HepG2 (cell line): ENCODE measurements at regions not wholly inside any gene's neighbourhood (a gene's known extent, or its start where the extent isn't known, plus 50 kb on each side); places are given as distances from the start of the nearest gene placed in this dataset.

Experiments
- ATAC-seq: fragments of 200-7000 bp; cut with Tn5 transposase; 3 replicates; pipeline ENCODE4 v1.9.1; 2020; ENCODE audit warnings: mild to moderate bottlenecking, moderate library complexity
- BruUV-seq: library from RNA; stranded (reverse); fragments of 400-500 nt; replicated peaks from 2 replicates; lab custom pipeline; 2021; lab: Mats Ljungman, UMichigan
- CTCF ChIA-PET: fragments of 300-600 bp; formaldehyde crosslinking; extraction: SDS; loops from one replicate; lab custom pipeline; 2021; ENCODE audit warnings: low total read pairs, inconsistent platforms, low intra/inter-chr PET ratio; lab: Yijun Ruan, JAX
- POLR2A ChIA-PET: fragments of 350-600 bp; sonication (Branson Sonifier 250); formaldehyde crosslinking; loops from one replicate; lab custom pipeline; 2020; ENCODE audit warnings: antibody characterized with exemption, inconsistent platforms; lab: Yijun Ruan, JAX
- DNase-seq: peaks from one replicate; pipeline ENCODE4 v3.0.0-alpha.2; 2015; ENCODE audit warnings: low spot score
- FAIRE-seq: peaks from 3 replicates; lab custom pipeline; 2011; peaks lifted over from hg19 to GRCh38; lab: Jason Lieb, UNC
- H2AFZ ChIP-seq: one replicate; pipeline ENCODE4 v1.6.1; 2011; ENCODE audit warnings: low read length, inconsistent platforms
- H3K27ac ChIP-seq: fragments of 300-600 bp; 3 replicates; pipeline ENCODE4 v1.8.0; 2011; ENCODE audit warnings: mixed run types, mild to moderate bottlenecking, mixed read lengths, low read length, inconsistent platforms; ENCODE audit not compliant: insufficient read depth; ENCODE audit errors: extremely low read length
- H3K27me3 ChIP-seq, 2 experiments: fragments of 200-600 bp in 1 of 2; 2 replicates in 1 of 2; 3 replicates in 1 of 2; pipeline versions ENCODE4 v1.6.0 to v1.8.0; 2011; ENCODE audit warnings: low read length in 2 of 2, mild to moderate bottlenecking in 2 of 2, moderate library complexity in 2 of 2, inconsistent platforms in 1 of 2; ENCODE audit not compliant: insufficient read depth in 2 of 2, control insufficient read depth in 1 of 2
- H3K36me3 ChIP-seq, 2 experiments: fragments of 200-600 bp in 1 of 2; replicated peaks in 1 of 2; 2 replicates in 1 of 2; 3 replicates in 1 of 2; pipeline versions ENCODE4 v1.5.1 to v1.8.0; 2011; ENCODE audit warnings: low read length in 2 of 2, inconsistent platforms in 1 of 2; ENCODE audit not compliant: insufficient read depth in 2 of 2, control insufficient read depth in 1 of 2
- H3K4me1 ChIP-seq: 2 replicates; pipeline ENCODE4 v1.5.1; 2012; ENCODE audit warnings: low read length, inconsistent platforms; ENCODE audit not compliant: insufficient read depth
- H3K4me2 ChIP-seq: 2 replicates; pipeline ENCODE4 v1.6.0; 2011; ENCODE audit warnings: low read depth, low read length, inconsistent platforms
- H3K4me3 ChIP-seq, 3 experiments: fragments of 200-600 bp in 1 of 3; sonication (generic), shearing (Covaris generic) in 1 of 3; replicated peaks in 1 of 3; 2 replicates each; pipeline ENCODE4 v1.5.1; 2011 to 2016; ENCODE audit warnings: low read length in 3 of 3, inconsistent platforms in 2 of 3, low read depth in 2 of 3, mild to moderate bottlenecking in 2 of 3, control low read depth in 1 of 3, mixed read lengths in 1 of 3; ENCODE audit not compliant: insufficient read depth in 1 of 3
- H3K79me2 ChIP-seq: one replicate; pipeline ENCODE4 v1.6.1; 2011; ENCODE audit warnings: low read length, inconsistent platforms; ENCODE audit not compliant: insufficient read depth
- H3K9ac ChIP-seq: 2 replicates; pipeline ENCODE4 v1.6.0; 2011; ENCODE audit warnings: mild to moderate bottlenecking, low read depth, low read length, inconsistent platforms; ENCODE audit not compliant: insufficient read depth
- H3K9me3 ChIP-seq: 2 replicates; pipeline ENCODE4 v1.5.1; 2012; ENCODE audit warnings: mild to moderate bottlenecking, low read length
- H4K20me1 ChIP-seq: 2 replicates; pipeline ENCODE4 v1.6.0; 2011; ENCODE audit warnings: inconsistent platforms, mild to moderate bottlenecking, low read length, moderate library complexity; ENCODE audit not compliant: insufficient read depth
- U2AF2 ChIP-seq: fragments of 200-400 bp; formaldehyde crosslinking; IDR thresholded peaks from 2 replicates; pipeline ENCODE4 v1.6.1; 2017; ENCODE audit warnings: low read depth, mild to moderate bottlenecking, low read length
- ZNF710 ChIP-seq: sonication (generic); formaldehyde crosslinking; IDR thresholded peaks from 2 replicates; pipeline ENCODE4 v1.5.0; 2020; ENCODE audit warnings: mild to moderate bottlenecking, missing genetic modification reagents, borderline replicate concordance
- WGBS: methylation state at CpG from one replicate; pipeline ENCODE4 v1.1.6; 2017; ENCODE audit warnings: low lambda C conversion rate; 5-methylcytosine and 5-hydroxymethylcytosine counted together
- in situ Hi-C: cut with HindIII; loops from 2 replicates; pipeline ENCODE4 v1.10.0; 2017; ENCODE audit warnings: low pct_unique_long_range_greater_than_20kb; ENCODE audit not compliant: extremely low pct_ligation_motif_present
- intact Hi-C: fragments of 100-400 bp; cut with micrococcal nuclease; formaldehyde crosslinking; loops from one replicate; pipeline ENCODE4 v1.10.0; 2022; ENCODE audit not compliant: unreplicated experiment
- TF ChIP-seq, protein P1 (sequence below): sonication (generic); formaldehyde crosslinking; IDR thresholded peaks from 2 replicates; pipeline ENCODE4 v1.4.0; 2020; ENCODE audit warnings: low read depth, mild to moderate bottlenecking, missing genetic modification reagents
- TF ChIP-seq, protein P2 (sequence below): sonication (generic); formaldehyde crosslinking; IDR thresholded peaks from 2 replicates; pipeline ENCODE4 v1.8.1; 2023; ENCODE audit warnings: mild to moderate bottlenecking, missing genetic modification reagents

GRCh38 chr5:100726116-100726515 lies 177.0 kb downstream of the ST8SIA4 start:
- Histone ChIP-seq H3K27ac (no peak overlapping the region), H3K9me3 (no peaks in the 10 kb centered on the region), H3K4me3 (no peak overlapping the region), H3K36me3 (no peaks in the 10 kb centered on the region), H4K20me1 (no peaks in the 10 kb centered on the region), H3K27me3 (no peaks in the 10 kb centered on the region), H2AFZ (no peak overlapping the region), H3K4me1 (no peaks in the 10 kb centered on the region), H3K9ac (no peak overlapping the region), H3K79me2 (no peaks in the 10 kb centered on the region), H3K4me2 (no peak overlapping the region)
- no peak for FAIRE-seq
- no peak for DNase-seq
- 5% methylated on average over 2 of the region's 2 CpGs for WGBS
- TF ChIP-seq, protein P1, sequence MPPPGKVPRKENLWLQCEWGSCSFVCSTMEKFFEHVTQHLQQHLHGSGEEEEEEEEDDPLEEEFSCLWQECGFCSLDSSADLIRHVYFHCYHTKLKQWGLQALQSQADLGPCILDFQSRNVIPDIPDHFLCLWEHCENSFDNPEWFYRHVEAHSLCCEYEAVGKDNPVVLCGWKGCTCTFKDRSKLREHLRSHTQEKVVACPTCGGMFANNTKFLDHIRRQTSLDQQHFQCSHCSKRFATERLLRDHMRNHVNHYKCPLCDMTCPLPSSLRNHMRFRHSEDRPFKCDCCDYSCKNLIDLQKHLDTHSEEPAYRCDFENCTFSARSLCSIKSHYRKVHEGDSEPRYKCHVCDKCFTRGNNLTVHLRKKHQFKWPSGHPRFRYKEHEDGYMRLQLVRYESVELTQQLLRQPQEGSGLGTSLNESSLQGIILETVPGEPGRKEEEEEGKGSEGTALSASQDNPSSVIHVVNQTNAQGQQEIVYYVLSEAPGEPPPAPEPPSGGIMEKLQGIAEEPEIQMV, result no peak
- TF ChIP-seq ZNF710 (CRISPR knock-in tag), result no peak
- TF ChIP-seq, protein P2, sequence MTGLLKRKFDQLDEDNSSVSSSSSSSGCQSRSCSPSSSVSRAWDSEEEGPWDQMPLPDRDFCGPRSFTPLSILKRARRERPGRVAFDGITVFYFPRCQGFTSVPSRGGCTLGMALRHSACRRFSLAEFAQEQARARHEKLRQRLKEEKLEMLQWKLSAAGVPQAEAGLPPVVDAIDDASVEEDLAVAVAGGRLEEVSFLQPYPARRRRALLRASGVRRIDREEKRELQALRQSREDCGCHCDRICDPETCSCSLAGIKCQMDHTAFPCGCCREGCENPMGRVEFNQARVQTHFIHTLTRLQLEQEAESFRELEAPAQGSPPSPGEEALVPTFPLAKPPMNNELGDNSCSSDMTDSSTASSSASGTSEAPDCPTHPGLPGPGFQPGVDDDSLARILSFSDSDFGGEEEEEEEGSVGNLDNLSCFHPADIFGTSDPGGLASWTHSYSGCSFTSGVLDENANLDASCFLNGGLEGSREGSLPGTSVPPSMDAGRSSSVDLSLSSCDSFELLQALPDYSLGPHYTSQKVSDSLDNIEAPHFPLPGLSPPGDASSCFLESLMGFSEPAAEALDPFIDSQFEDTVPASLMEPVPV (CRISPR knock-in tag), result no peak
- TF ChIP-seq U2AF2, result no peak
- POLR2A ChIA-PET, result no interaction called here
- in situ Hi-C loops, result no loop called here
- no peak for ATAC-seq
- intact Hi-C loops, result no loop called here
- CTCF ChIA-PET, result no interaction called here
- BruUV-seq, result no TSS peak
